ENCODE measurements at regions not wholly inside any gene's neighbourhood (a gene's known extent, or its start where the extent isn't known, plus 50 kb on each side); places are given as distances from the start of the nearest gene placed in this dataset.

- Mint-ChIP-seq H3K27me3 (ENCODE audit: insufficient read depth) (peaks cover 22% of the 10 kb centered on the region), H3K4me1 (ENCODE audit: low read depth) (no peaks in the 10 kb centered on the region), H3K27ac (no peak overlapping the region), H3K36me3 (ENCODE audit: low read depth) (no peaks in the 10 kb centered on the region), H3K9me3 (no peaks in the 10 kb centered on the region), H3K4me3 (no peak overlapping the region)
- DNase-seq: no peak
- no peak for TF ChIP-seq CTCF (IDR thresholded peaks at IDR 0.05)
Observed at GRCh38 chr2:19833978-19834377, 67.8 kb downstream of the TTC32 start.

- H3K27me3 Mint-ChIP-seq (ENCODE audit: insufficient read depth): peaks cover 7% of the 10 kb centered on the region; the same call in 1 of the 2 replicates
- no peaks in the 10 kb centered on the region for H3K9me3 Mint-ChIP-seq
- no peaks in the 10 kb centered on the region for H3K4me1 Mint-ChIP-seq (ENCODE audit: low read depth)
- no peak overlapping the region for H3K27ac Mint-ChIP-seq
- H3K4me3 Mint-ChIP-seq: no peak overlapping the region
- no peak for TF ChIP-seq CTCF (IDR thresholded peaks at IDR 0.05)
- DNase-seq: no peak
- no peaks in the 10 kb centered on the region for H3K36me3 Mint-ChIP-seq (ENCODE audit: low read depth)
Observed at GRCh38 chr2:19829672-19830071, 72.1 kb downstream of the TTC32 start.

GRCh38 chr2:19826874-19827273, 74.9 kb downstream of the TTC32 start:
- DNase-seq: no peak
- TF ChIP-seq CTCF (IDR thresholded peaks at IDR 0.05): no peak
- Mint-ChIP-seq H3K4me3 (no peak overlapping the region), H3K27ac (no peak overlapping the region), H3K4me1 (ENCODE audit: low read depth) (0 out of 2 replicates have a peak, but pooled peaks cover 4% of the 10 kb centered on the region), H3K36me3 (ENCODE audit: low read depth) (no peaks in the 10 kb centered on the region), H3K27me3 (ENCODE audit: insufficient read depth) (peaks cover 6% of the 10 kb centered on the region; the same call in 1 of the 2 replicates), H3K9me3 (no peaks in the 10 kb centered on the region)

- Mint-ChIP-seq H3K36me3 (ENCODE audit: low read depth) (peaks cover 8% of the 10 kb centered on the region), H3K27me3 (ENCODE audit: insufficient read depth) (no peaks in the 10 kb centered on the region), H3K9me3 (peaks cover 8% of the 10 kb centered on the region), H3K27ac (no peak overlapping the region), H3K4me1 (ENCODE audit: low read depth) (peaks cover 22% of the 10 kb centered on the region), H3K4me3 (no peak overlapping the region)
- no peak for TF ChIP-seq CTCF (IDR thresholded peaks at IDR 0.05)
- no peak for DNase-seq
Observed at GRCh38 chr2:19823507-19823906, 78.3 kb downstream of the TTC32 start.

- H3K4me3 Mint-ChIP-seq: peak overlapping the region; percentile 19
- H3K4me1 Mint-ChIP-seq (ENCODE audit: low read depth): peaks cover 30% of the 10 kb centered on the region
- H3K27ac Mint-ChIP-seq: peak overlapping the region; percentile 59
- peaks cover 8% of the 10 kb centered on the region for H3K36me3 Mint-ChIP-seq (ENCODE audit: low read depth)
- peak; percentile 99 for DNase-seq
- H3K9me3 Mint-ChIP-seq: peaks cover 8% of the 10 kb centered on the region
- H3K27me3 Mint-ChIP-seq (ENCODE audit: insufficient read depth): no peaks in the 10 kb centered on the region
- TF ChIP-seq CTCF (IDR thresholded peaks at IDR 0.05): no peak
Observed at GRCh38 chr2:19819097-19820065, 82.4 kb downstream of the TTC32 start.
